KMS-11 (cell line): ENCODE measurements at regions not wholly inside any gene's neighbourhood (a gene's known extent, or its start where the extent isn't known, plus 50 kb on each side); places are given as distances from the start of the nearest gene placed in this dataset.

Experiments used
- H2AFZ ChIP-seq: fragments of 200-600 bp; sonication (generic); 2 replicates; pipeline ENCODE4 v1.6.1; 2016; ENCODE audit warnings: antibody characterized with exemption, mixed run types, low read depth
- H3K27ac ChIP-seq: fragments of 200-600 bp; sonication (generic); 2 replicates; pipeline ENCODE4 v1.6.1; 2016; ENCODE audit warnings: mild to moderate bottlenecking, mixed run types
- H3K27me3 ChIP-seq: fragments of 200-600 bp; sonication (generic); 2 replicates; pipeline ENCODE4 v1.6.1; 2017; ENCODE audit warnings: mild to moderate bottlenecking, low read depth, mixed run types, moderate library complexity; ENCODE audit not compliant: insufficient read depth
- H3K36me3 ChIP-seq: fragments of 200-600 bp; sonication (generic); 2 replicates; pipeline ENCODE4 v1.6.1; 2017; ENCODE audit warnings: mild to moderate bottlenecking, mixed run types; ENCODE audit not compliant: insufficient read depth
- H3K4me1 ChIP-seq: fragments of 200-600 bp; sonication (generic); 2 replicates; pipeline ENCODE4 v1.6.1; 2016; ENCODE audit warnings: mild to moderate bottlenecking, low read depth, mixed run types; ENCODE audit not compliant: poor library complexity, severe bottlenecking
- H3K4me2 ChIP-seq: fragments of 200-600 bp; sonication (generic); 2 replicates; pipeline ENCODE4 v1.7.0; 2016; ENCODE audit warnings: mild to moderate bottlenecking, mixed run types
- H3K4me3 ChIP-seq: fragments of 200-600 bp; sonication (generic); IDR thresholded peaks from 2 replicates; pipeline ENCODE4 v1.6.1; 2017; ENCODE audit warnings: low read depth, low read length, mixed read lengths; ENCODE audit not compliant: insufficient read depth
- H3K79me2 ChIP-seq: fragments of 200-600 bp; sonication (generic); 2 replicates; pipeline ENCODE4 v1.6.1; 2016; ENCODE audit warnings: low read depth, mixed run types; ENCODE audit not compliant: insufficient read depth
- H3K9ac ChIP-seq: fragments of 200-600 bp; sonication (generic); 2 replicates; pipeline ENCODE4 v1.6.1; 2016; ENCODE audit warnings: mild to moderate bottlenecking, mixed run types
- H4K20me1 ChIP-seq: fragments of 200-600 bp; sonication (generic); 2 replicates; pipeline ENCODE4 v1.6.1; 2016; ENCODE audit warnings: mild to moderate bottlenecking, mixed run types; ENCODE audit not compliant: insufficient read depth
- TF ChIP-seq, protein P1 (sequence below): fragments of 200-600 bp; sonication (generic); conservative IDR thresholded peaks from 2 replicates; pipeline ENCODE4 v1.6.1; 2017; ENCODE audit warnings: low read depth, mild to moderate bottlenecking, antibody characterized with exemption, low read length, moderate library complexity, mixed read lengths

DNA sequence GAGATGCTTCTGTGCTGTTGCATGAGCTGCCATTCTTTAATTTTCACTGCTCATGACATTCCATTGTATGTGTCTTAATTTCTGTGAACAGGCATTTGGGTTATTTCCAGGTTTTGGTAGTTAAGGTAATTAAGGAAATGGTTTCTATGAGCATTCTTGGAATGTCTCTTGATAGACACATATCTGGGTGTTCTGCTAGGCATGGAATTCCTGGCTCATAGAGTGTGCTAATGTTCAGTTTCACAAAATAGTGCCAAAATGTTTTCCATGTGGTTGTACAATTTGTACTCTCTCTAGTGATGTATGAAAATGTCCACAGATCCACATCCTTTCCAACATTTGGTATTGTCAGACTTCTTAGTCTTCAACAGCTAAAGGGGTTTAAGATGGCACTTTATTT is 680.9 kb upstream of the SGCG start:
- no peak overlapping the region for H3K9ac ChIP-seq
- H2AFZ ChIP-seq = no peak overlapping the region
- no peak overlapping the region for H3K4me2 ChIP-seq
- H4K20me1 ChIP-seq = no peaks in the 10 kb centered on the region
- no peak overlapping the region for H3K4me3 ChIP-seq
- H3K27ac ChIP-seq = no peak overlapping the region
- no peaks in the 10 kb centered on the region for H3K27me3 ChIP-seq
- no peaks in the 10 kb centered on the region for H3K36me3 ChIP-seq
- TF ChIP-seq, protein P1, sequence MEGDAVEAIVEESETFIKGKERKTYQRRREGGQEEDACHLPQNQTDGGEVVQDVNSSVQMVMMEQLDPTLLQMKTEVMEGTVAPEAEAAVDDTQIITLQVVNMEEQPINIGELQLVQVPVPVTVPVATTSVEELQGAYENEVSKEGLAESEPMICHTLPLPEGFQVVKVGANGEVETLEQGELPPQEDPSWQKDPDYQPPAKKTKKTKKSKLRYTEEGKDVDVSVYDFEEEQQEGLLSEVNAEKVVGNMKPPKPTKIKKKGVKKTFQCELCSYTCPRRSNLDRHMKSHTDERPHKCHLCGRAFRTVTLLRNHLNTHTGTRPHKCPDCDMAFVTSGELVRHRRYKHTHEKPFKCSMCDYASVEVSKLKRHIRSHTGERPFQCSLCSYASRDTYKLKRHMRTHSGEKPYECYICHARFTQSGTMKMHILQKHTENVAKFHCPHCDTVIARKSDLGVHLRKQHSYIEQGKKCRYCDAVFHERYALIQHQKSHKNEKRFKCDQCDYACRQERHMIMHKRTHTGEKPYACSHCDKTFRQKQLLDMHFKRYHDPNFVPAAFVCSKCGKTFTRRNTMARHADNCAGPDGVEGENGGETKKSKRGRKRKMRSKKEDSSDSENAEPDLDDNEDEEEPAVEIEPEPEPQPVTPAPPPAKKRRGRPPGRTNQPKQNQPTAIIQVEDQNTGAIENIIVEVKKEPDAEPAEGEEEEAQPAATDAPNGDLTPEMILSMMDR = no peak
- no peaks in the 10 kb centered on the region for H3K4me1 ChIP-seq
- no peaks in the 10 kb centered on the region for H3K79me2 ChIP-seq

DNA sequence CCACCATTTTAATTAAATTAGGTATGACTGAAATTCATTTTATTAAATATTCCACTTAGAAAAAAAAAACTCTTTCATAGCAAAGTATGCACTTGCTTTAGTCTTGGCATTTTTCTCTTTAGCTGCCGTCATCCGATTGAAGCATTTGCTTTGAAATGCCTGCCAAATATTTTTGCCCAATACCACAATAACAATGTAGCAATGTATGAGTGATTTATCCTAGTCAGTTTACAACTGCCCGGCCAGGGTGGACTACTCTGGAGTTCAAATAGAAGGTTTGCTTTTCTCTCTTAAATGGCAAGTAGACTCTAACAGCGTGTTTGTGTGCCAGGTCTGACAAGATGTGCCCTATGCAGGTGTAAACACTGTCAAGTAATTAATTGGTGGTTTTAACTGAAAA is 675.3 kb upstream of the SGCG start:
- no peak overlapping the region for H3K9ac ChIP-seq
- H3K4me2 ChIP-seq = no peak overlapping the region
- H3K4me1 ChIP-seq = no peaks in the 10 kb centered on the region
- TF ChIP-seq, protein P1 = no peak
- no peak overlapping the region for H3K27ac ChIP-seq
- no peaks in the 10 kb centered on the region for H3K79me2 ChIP-seq
- H3K27me3 ChIP-seq = no peaks in the 10 kb centered on the region
- H4K20me1 ChIP-seq = no peaks in the 10 kb centered on the region
- H3K4me3 ChIP-seq = no peak overlapping the region
- no peak overlapping the region for H2AFZ ChIP-seq
- H3K36me3 ChIP-seq = no peaks in the 10 kb centered on the region

GRCh38 chr13:22506096-22506691 is 674.6 kb upstream of the SGCG start:
- Histone ChIP-seq H3K27me3 (no peaks in the 10 kb centered on the region), H3K79me2 (no peaks in the 10 kb centered on the region), H2AFZ (no peak overlapping the region), H3K36me3 (no peaks in the 10 kb centered on the region), H4K20me1 (no peaks in the 10 kb centered on the region), H3K9ac (no peak overlapping the region), H3K27ac (no peak overlapping the region), H3K4me1 (no peaks in the 10 kb centered on the region), H3K4me2 (no peak overlapping the region), H3K4me3 (no peak overlapping the region)
- TF ChIP-seq, protein P1 = no peak

GRCh38 chr13:22517544-22517943 is 663.2 kb upstream of the SGCG start:
- H4K20me1 ChIP-seq = no peaks in the 10 kb centered on the region
- no peaks in the 10 kb centered on the region for H3K27me3 ChIP-seq
- no peak overlapping the region for H3K4me3 ChIP-seq
- no peaks in the 10 kb centered on the region for H3K4me1 ChIP-seq
- H3K4me2 ChIP-seq = no peak overlapping the region
- no peak overlapping the region for H2AFZ ChIP-seq
- H3K36me3 ChIP-seq = no peaks in the 10 kb centered on the region
- TF ChIP-seq, protein P1 = no peak
- H3K27ac ChIP-seq = no peak overlapping the region
- H3K79me2 ChIP-seq = no peaks in the 10 kb centered on the region
- no peak overlapping the region for H3K9ac ChIP-seq
